ENCODE measurements at regions not wholly inside any gene's neighbourhood (a gene's known extent, or its start where the extent isn't known, plus 50 kb on each side); places are given as distances from the start of the nearest gene placed in this dataset.
"Not testable (repeated sequence)": the region's sequence is repeated elsewhere in the genome, so short reads cannot be mapped to it uniquely, and the experiment has no call there.

DNA sequence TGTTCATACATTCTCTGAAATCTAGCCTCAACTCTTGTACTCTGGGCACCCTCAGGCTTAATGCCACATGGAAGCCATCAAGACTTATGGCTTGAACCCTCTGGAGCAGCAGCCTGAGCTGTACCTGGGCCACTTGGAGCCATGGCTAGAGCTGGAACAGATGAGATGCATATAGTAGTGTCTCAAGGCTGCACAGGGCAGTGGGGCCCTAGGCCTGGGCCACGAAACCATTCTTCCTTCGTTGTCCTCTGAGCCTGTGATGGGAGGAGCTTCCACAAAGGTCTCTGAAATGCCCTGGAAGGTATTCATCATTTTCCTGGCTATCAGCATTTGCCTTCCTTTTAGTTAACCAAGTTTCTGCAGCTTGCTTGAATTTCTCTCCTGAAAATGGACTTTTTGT, 1427.2 kb upstream of the PCDH10 start:
- no peak for DNase-seq (ENCODE audit: low read depth)

DNA sequence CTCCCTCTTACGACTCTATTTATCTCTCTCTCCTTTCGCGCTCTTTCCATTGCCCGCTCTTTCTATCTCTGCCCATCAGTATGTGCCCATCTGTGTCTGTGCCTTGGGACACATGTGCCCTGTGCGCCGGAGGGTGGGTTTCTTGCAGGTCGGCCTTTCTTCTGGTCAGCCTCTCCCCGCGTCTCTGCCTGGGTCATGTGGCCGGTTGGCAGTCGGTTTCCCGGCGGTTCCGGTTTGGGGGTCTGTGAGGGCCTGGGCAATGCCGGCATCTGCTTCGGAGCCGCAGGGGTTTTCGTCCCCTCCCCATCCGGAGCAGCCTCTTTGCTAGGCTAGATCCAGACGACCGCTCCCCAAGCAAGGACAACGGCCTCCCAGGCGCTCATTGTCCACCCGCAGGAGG, 1426.0 kb upstream of the PCDH10 start:
- not testable (repeated sequence) for DNase-seq (ENCODE audit: low read depth)

DNA sequence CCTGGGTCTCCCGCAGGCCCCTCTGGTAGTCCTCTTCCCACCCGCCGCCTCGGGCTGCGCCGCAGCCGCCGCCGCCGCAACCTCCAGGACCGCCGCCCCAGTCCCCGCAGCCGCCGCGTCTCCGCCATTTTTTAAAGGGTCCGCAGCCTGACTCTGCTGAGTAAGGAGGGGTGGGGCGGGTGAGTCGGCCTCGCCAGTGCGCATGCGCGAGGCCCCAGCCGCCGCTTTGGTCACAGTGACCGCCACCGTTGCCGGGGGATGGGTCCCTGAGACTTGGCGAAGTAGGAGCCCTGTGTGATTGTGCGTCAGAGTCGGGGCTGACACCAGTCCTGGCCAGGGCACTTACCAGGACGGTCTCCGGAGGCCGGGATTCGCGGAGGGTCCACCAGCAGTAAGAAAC, 1424.2 kb upstream of the PCDH10 start:
- DNase-seq (ENCODE audit: low read depth): peak; percentile 22

GRCh38 chr4:131725521-131725920, 1423.6 kb upstream of the PCDH10 start:
- DNase-seq (ENCODE audit: low read depth): not testable (repeated sequence)

DNA sequence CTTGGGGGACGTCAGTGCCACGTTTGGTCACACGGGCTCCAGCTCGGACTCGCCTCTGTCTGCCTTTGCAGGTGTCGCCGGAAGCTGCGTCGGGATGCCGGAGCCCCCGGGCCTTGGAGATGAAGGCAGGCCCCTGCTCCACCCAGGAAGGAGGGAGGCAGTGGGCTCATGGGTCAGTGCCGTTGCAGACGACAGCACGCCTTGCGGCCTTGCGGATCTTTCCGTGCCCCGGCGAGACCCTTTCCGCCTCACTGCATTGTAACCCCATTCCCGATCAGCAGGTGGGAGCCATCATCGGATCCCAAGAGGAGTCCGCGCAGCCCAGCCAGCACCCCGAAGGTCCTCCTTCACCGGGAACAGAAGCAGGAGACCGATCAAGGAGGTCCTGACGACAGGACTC, 1422.2 kb upstream of the PCDH10 start:
- DNase-seq (ENCODE audit: low read depth): not testable (repeated sequence)

GRCh38 chr4:131727418-131727817, 1421.7 kb upstream of the PCDH10 start:
- DNase-seq (ENCODE audit: low read depth): not testable (repeated sequence)

DNA sequence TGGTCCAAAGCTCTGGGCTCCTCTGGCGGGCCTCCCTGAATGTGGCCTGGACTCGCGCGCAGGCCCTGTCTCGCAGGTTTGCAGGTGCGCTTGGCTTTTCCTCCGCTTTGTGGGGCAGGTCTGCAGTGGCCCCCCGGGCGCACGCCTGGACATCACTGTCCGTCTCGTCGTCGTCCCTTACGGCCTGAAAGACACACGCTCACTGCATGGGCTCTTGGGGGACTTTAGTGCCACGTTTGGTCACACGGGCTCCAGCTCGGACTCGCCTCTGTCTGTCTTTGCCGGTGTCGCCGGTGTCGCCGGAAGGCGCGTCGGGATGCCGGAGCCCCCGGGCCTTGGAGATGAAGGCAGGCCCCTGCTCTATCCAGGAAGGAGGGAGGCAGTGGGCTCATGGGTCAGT, 1419.9 kb upstream of the PCDH10 start:
- not testable (repeated sequence) for DNase-seq (ENCODE audit: low read depth)

DNA sequence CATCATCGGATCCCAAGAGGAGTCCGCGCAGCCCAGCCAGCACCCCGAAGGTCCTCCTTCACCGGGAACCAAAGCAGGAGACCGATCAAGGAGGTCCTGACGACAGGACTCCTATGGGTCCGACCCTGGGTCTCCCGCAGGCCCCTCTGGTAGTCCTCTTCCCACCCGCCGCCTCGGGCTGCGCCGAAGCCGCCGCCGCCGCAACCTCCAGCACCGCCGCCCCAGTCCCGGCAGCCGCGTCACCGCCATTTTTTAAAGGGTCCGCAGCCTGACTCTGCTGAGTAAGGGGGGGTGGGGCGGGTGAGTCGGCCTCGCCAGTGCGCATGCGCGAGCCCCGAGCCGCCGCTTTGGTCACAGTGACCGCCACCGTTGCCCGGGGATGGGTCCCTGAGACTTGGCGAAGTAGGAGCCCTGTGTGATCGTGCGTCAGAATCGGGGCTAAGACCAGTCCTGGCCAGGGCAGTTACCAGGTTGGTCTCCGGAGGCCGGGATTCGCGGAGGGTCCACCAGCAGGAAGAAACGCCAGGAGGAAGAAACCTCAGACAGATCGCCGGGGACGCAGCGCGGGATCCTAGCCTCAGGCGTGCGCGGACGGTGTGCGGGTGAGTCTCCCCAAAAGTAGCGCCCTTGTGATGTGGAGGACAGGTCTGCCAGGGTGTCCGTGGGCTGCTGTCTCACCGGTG, 1419.2 kb upstream of the PCDH10 start:
- DNase-seq (ENCODE audit: low read depth): not testable (repeated sequence)

DNA sequence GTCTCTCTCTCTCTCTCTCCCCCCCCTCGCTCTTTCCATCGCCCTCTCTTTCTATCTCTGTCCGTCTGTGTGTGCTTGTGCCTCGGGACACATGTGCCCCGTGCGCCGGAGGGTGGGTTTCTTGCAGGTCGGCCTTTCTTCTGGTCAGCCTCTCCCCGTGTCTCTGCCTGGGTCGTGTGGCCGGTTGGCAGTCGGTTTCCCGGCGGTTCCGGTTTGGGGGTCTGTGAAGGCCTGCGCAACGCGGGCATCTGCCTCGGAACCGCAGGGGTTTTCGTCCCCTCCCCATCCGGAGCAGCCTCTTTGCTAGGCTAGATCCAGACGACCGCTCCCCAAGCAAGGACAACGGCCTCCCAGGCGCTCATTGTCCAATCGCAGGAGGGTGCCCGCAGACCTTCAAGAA, 1418.5 kb upstream of the PCDH10 start:
- DNase-seq (ENCODE audit: low read depth): not testable (repeated sequence)

- DNase-seq (ENCODE audit: low read depth): not testable (repeated sequence)
Measured at GRCh38 chr4:131732034-131732630, 1417.0 kb upstream of the PCDH10 start.

GRCh38 chr4:131734321-131734720, 1414.8 kb upstream of the PCDH10 start:
- DNase-seq (ENCODE audit: low read depth): not testable (repeated sequence)

DNA sequence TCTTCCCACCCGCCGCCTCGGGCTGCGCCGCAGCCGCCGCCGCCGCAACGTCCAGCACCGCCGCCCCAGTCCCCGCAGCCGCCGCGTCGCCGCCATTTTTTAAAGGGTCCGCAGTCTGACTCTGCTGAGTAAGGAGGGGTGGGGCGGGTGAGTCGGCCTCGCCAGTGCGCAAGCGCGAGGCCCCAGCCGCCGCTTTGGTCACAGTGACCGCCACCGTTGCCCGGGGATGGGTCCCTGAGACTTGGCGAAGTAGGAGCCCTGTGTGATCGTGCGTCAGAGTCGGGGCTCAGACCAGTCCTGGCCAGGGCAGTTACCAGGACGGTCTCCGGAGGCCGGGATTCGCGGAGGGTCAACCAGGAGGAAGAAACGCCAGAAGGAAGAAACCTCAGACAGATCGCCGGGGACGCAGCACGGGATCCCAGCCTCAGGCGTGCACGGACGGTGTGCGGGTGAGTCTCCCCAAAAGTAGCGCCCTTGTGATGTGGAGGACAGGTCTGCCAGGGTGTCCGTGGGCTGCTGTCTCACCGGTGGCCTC, 1414.2 kb upstream of the PCDH10 start:
- DNase-seq (ENCODE audit: low read depth): not testable (repeated sequence)

- not testable (repeated sequence) for DNase-seq (ENCODE audit: low read depth)
Measured at GRCh38 chr4:131738991-131739390, 1410.1 kb upstream of the PCDH10 start.

DNA sequence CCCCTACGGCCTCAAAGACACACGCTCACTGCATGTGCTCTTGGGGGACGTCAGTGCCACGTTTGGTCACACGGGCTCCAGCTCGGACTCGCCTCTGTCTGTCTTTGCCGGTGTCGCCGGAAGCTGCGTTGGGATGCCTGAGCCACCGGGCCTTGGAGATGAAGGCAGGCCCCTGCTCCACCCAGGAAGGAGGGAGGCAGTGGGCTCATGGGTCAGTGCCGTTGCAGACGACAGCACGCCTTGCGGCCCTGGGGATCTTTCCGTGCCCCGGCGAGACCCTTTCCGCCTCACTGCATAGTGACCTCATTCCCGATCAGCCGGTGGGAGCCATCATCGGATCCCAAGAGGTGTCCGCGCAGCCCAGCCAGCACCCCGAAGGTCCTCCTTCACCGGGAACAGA, 1407.3 kb upstream of the PCDH10 start:
- not testable (repeated sequence) for DNase-seq (ENCODE audit: low read depth)

GRCh38 chr4:131742536-131743205, 1406.4 kb upstream of the PCDH10 start:
- not testable (repeated sequence) for DNase-seq (ENCODE audit: low read depth)

- not testable (repeated sequence) for DNase-seq (ENCODE audit: low read depth)
Measured at GRCh38 chr4:131743348-131743747, 1405.7 kb upstream of the PCDH10 start.

GRCh38 chr4:131747203-131747602, 1401.9 kb upstream of the PCDH10 start:
- DNase-seq (ENCODE audit: low read depth): not testable (repeated sequence)

- not testable (repeated sequence) for DNase-seq (ENCODE audit: low read depth)
Measured at GRCh38 chr4:131749224-131749623, 1399.9 kb upstream of the PCDH10 start.

GRCh38 chr4:131750006-131750405, 1399.1 kb upstream of the PCDH10 start:
- not testable (repeated sequence) for DNase-seq (ENCODE audit: low read depth)

GRCh38 chr4:131750469-131750868, 1398.6 kb upstream of the PCDH10 start:
- not testable (repeated sequence) for DNase-seq (ENCODE audit: low read depth)

GRCh38 chr4:131762234-131762633, 1386.9 kb upstream of the PCDH10 start:
- DNase-seq (ENCODE audit: low read depth): not testable (repeated sequence)

GRCh38 chr4:131764730-131765129, 1384.4 kb upstream of the PCDH10 start:
- DNase-seq (ENCODE audit: low read depth): no peak

- DNase-seq (ENCODE audit: low read depth): not testable (repeated sequence)
Measured at GRCh38 chr4:131774382-131774781, 1374.7 kb upstream of the PCDH10 start.
